T-cell (primary cell): ENCODE measurements at regions not wholly inside any gene's neighbourhood (a gene's known extent, or its start where the extent isn't known, plus 50 kb on each side); places are given as distances from the start of the nearest gene placed in this dataset.

ENCODE experiments used
- ATAC-seq, 4 experiments: fragments of 200-7000 bp in 3 of 4; fragments of 150-1000 bp in 1 of 4; cut with Tn5 transposase; replicated peaks in 1 of 4; 1 replicate in 3 of 4; 2 replicates in 1 of 4; pipeline ENCODE4 v1.10.0; 2021; ENCODE audit warnings: moderate library complexity in 3 of 4, mild to moderate bottlenecking in 2 of 4, moderate number of reproducible peaks in 1 of 4
- CTCF ChIA-PET, 2 donors: fragments of 300-600 bp; sonication (Branson Sonifier 250); formaldehyde crosslinking; loops; one replicate each; lab custom pipeline; 2022; ENCODE audit warnings: antibody characterized with exemption in 2 of 2; lab: Charles Lee
- POLR2A ChIA-PET, 2 donors: fragments of 300-600 bp; sonication (Branson Sonifier 250); formaldehyde crosslinking; loops; one replicate each; lab custom pipeline; 2022; ENCODE audit warnings: antibody characterized with exemption in 2 of 2; lab: Charles Lee
- DNase-seq, 35 experiments: peaks; one replicate each; pipeline versions ENCODE4 v3.0.0 to v3.0.0-alpha.2; 2013 to 2023
- H3K27ac ChIP-seq: one replicate; pipeline ENCODE4 v1.5.1; 2013; ENCODE audit warnings: low read length
- H3K27me3 ChIP-seq, 2 experiments: replicated peaks in 1 of 2; 1 replicate in 1 of 2; 2 replicates in 1 of 2; pipeline versions ENCODE4 v1.6.1 to v1.7.0; 2013; ENCODE audit warnings: low read length in 1 of 2, mixed read lengths in 1 of 2; ENCODE audit not compliant: control insufficient read depth in 2 of 2, insufficient read depth in 2 of 2; ENCODE audit errors: extremely low read depth in 1 of 2
- H3K36me3 ChIP-seq, 2 donors: 1 replicate in 1 of 2; 2 replicates in 1 of 2; pipeline versions ENCODE4 v1.6.1 to v1.7.0; 2013; ENCODE audit warnings: low read length in 1 of 2; ENCODE audit not compliant: control insufficient read depth in 2 of 2, insufficient read depth in 1 of 2; ENCODE audit errors: extremely low read depth in 1 of 2
- H3K4me1 ChIP-seq, 2 experiments: 1 replicate in 1 of 2; 2 replicates in 1 of 2; pipeline versions ENCODE4 v1.6.1 to v1.7.0; 2013; ENCODE audit warnings: low read length in 2 of 2, mixed read lengths in 1 of 2; ENCODE audit not compliant: insufficient read depth in 2 of 2, control insufficient read depth in 1 of 2; ENCODE audit errors: extremely low read depth in 1 of 2
- H3K4me3 ChIP-seq, 2 donors: 1 replicate in 1 of 2; 2 replicates in 1 of 2; pipeline versions ENCODE4 v1.5.1 to v1.7.0; 2013; ENCODE audit warnings: mild to moderate bottlenecking in 2 of 2, low read length in 1 of 2, moderate library complexity in 1 of 2; ENCODE audit not compliant: control insufficient read depth in 1 of 2; ENCODE audit errors: extremely low read depth in 1 of 2
- H3K9me3 ChIP-seq: 2 replicates; pipeline ENCODE4 v1.7.0; 2013
- H3K27ac Mint-ChIP-seq, 2 donors: one replicate each; pipeline ENCODE4 v1.8.0; 2020 to 2021; ENCODE audit warnings: mild to moderate bottlenecking in 2 of 2, mixed read lengths in 2 of 2
- H3K27me3 Mint-ChIP-seq, 2 donors: one replicate each; pipeline ENCODE4 v1.8.0; 2021 to 2022; ENCODE audit warnings: mixed read lengths in 2 of 2
- H3K36me3 Mint-ChIP-seq: one replicate; pipeline ENCODE4 v1.8.0; 2021; ENCODE audit warnings: mixed read lengths
- H3K4me1 Mint-ChIP-seq, 3 donors: one replicate each; pipeline ENCODE4 v1.8.0; 2020 to 2022; ENCODE audit warnings: mixed read lengths in 3 of 3, mild to moderate bottlenecking in 1 of 3
- H3K4me3 Mint-ChIP-seq, 3 donors: one replicate each; pipeline ENCODE4 v1.8.0; 2020 to 2022; ENCODE audit warnings: mild to moderate bottlenecking in 3 of 3, mixed read lengths in 3 of 3, moderate library complexity in 3 of 3
- H3K9me3 Mint-ChIP-seq, 3 donors: one replicate each; pipeline ENCODE4 v1.8.0; 2020 to 2022; ENCODE audit warnings: mixed read lengths in 3 of 3
- WGBS: methylation state at CpG from one replicate; pipeline ENCODE4 v1.1.5; 2013; ENCODE audit warnings: missing lambda C conversion rate; ENCODE audit not compliant: insufficient coverage; 5-methylcytosine and 5-hydroxymethylcytosine counted together

- Histone ChIP-seq H3K9me3 (no peaks in the 10 kb centered on the region), H3K4me1 (no peaks in the 10 kb centered on the region), H3K36me3 (no peaks in the 10 kb centered on the region), H3K27me3 (no peaks in the 10 kb centered on the region), H3K4me3 (no peak overlapping the region), H3K27ac (no peak overlapping the region)
- Mint-ChIP-seq H3K4me3 (no peak overlapping the region), H3K27ac (no peak overlapping the region), H3K9me3 (peaks cover 0 to 28% (median 6%) of the 10 kb centered on the region in 3 donors), H3K27me3 (no peaks in the 10 kb centered on the region), H3K4me1 (no peaks in the 10 kb centered on the region), H3K36me3 (no peaks in the 10 kb centered on the region)
- ChIA-PET POLR2A (no interaction called here), CTCF (no interaction called here)
- WGBS, result 91% methylated on average over 1 of the region's 1 CpG
- DNase-seq, result no peak
- ATAC-seq, result no peak
Measured at GRCh38 chr4:59612235-59612634, 1587.9 kb upstream of the ADGRL3 start.

- Histone ChIP-seq H3K27me3 (no peaks in the 10 kb centered on the region), H3K9me3 (no peaks in the 10 kb centered on the region), H3K4me1 (no peaks in the 10 kb centered on the region), H3K27ac (no peak overlapping the region), H3K36me3 (no peaks in the 10 kb centered on the region), H3K4me3 (no peak overlapping the region)
- Mint-ChIP-seq H3K9me3 (peaks cover 0 to 32% (median 14%) of the 10 kb centered on the region in 3 donors), H3K27ac (no peak overlapping the region), H3K4me3 (no peak overlapping the region), H3K4me1 (no peaks in the 10 kb centered on the region), H3K36me3 (no peaks in the 10 kb centered on the region), H3K27me3 (no peaks in the 10 kb centered on the region)
- ChIA-PET POLR2A (no interaction called here), CTCF (no interaction called here)
- DNase-seq (no peak), ATAC-seq (no peak)
Measured at GRCh38 chr4:59615316-59615715, 1584.8 kb upstream of the ADGRL3 start.

- Mint-ChIP-seq H3K27me3 (no peaks in the 10 kb centered on the region), H3K4me1 (no peaks in the 10 kb centered on the region), H3K9me3 (peaks cover 4 to 34% (median 11%) of the 10 kb centered on the region in 3 donors), H3K27ac (no peak overlapping the region), H3K36me3 (no peaks in the 10 kb centered on the region), H3K4me3 (no peak overlapping the region)
- CTCF ChIA-PET, result no interaction called here
- no peak overlapping the region for H3K4me3 ChIP-seq
- no peak overlapping the region for H3K27ac ChIP-seq
- no peaks in the 10 kb centered on the region for H3K27me3 ChIP-seq
- no peaks in the 10 kb centered on the region for H3K9me3 ChIP-seq
- DNase-seq (no peak), ATAC-seq (no peak)
- H3K4me1 ChIP-seq, result no peaks in the 10 kb centered on the region
- 89% methylated on average over 1 of the region's 1 CpG for WGBS
- no peaks in the 10 kb centered on the region for H3K36me3 ChIP-seq
- POLR2A ChIA-PET, result no interaction called here
Measured at GRCh38 chr4:59629348-59629747, 1570.8 kb upstream of the ADGRL3 start.

- WGBS, result no CpG with 5 or more reads among the region's 3 CpGs
- CTCF ChIA-PET, result no interaction called here
- DNase-seq (no peak), ATAC-seq (no peak)
- H3K27me3 ChIP-seq, result no peaks in the 10 kb centered on the region
- H3K9me3 ChIP-seq, result no peaks in the 10 kb centered on the region
- POLR2A ChIA-PET, result no interaction called here
- H3K27me3 Mint-ChIP-seq, result no peaks in the 10 kb centered on the region
- no peak overlapping the region for H3K4me3 ChIP-seq
- H3K27ac Mint-ChIP-seq, result no peak overlapping the region
- H3K4me1 Mint-ChIP-seq, result no peaks in the 10 kb centered on the region
- H3K4me1 ChIP-seq, result no peaks in the 10 kb centered on the region
- no peaks in the 10 kb centered on the region for H3K36me3 Mint-ChIP-seq
- no peaks in the 10 kb centered on the region for H3K36me3 ChIP-seq
- H3K27ac ChIP-seq, result no peak overlapping the region
- H3K9me3 Mint-ChIP-seq, result peaks cover 4 to 34% (median 10%) of the 10 kb centered on the region in 3 donors
- H3K4me3 Mint-ChIP-seq, result no peak overlapping the region
Measured at GRCh38 chr4:59630235-59630634, 1569.9 kb upstream of the ADGRL3 start.

- H3K9me3 Mint-ChIP-seq, result peaks cover 8 to 38% (median 10%) of the 10 kb centered on the region in 3 donors
- DNase-seq (no peak), ATAC-seq (no peak)
- H3K9me3 ChIP-seq, result no peaks in the 10 kb centered on the region
- no peaks in the 10 kb centered on the region for H3K27me3 Mint-ChIP-seq
- no peak overlapping the region for H3K27ac ChIP-seq
- H3K4me1 ChIP-seq, result no peaks in the 10 kb centered on the region
- H3K4me1 Mint-ChIP-seq, result no peaks in the 10 kb centered on the region
- H3K36me3 Mint-ChIP-seq, result no peaks in the 10 kb centered on the region
- H3K27ac Mint-ChIP-seq, result no peak overlapping the region
- ChIA-PET POLR2A (interaction anchor here in 1 of 2 donors (0.7 kb wide), 1 partner anchor 36 kb away, joined by 3 read pairs; no protein-coding TSS in a partner anchor), CTCF (no interaction called here)
- no peaks in the 10 kb centered on the region for H3K36me3 ChIP-seq
- no peak overlapping the region for H3K4me3 Mint-ChIP-seq
- H3K27me3 ChIP-seq, result no peaks in the 10 kb centered on the region
- H3K4me3 ChIP-seq, result no peak overlapping the region
Measured at GRCh38 chr4:59630922-59631321, 1569.2 kb upstream of the ADGRL3 start.

- Mint-ChIP-seq H3K9me3 (peaks cover 8 to 46% (median 23%) of the 10 kb centered on the region in 3 donors), H3K36me3 (no peaks in the 10 kb centered on the region), H3K4me3 (no peak overlapping the region), H3K27ac (no peak overlapping the region), H3K27me3 (no peaks in the 10 kb centered on the region), H3K4me1 (no peaks in the 10 kb centered on the region)
- DNase-seq, result no peak
- CTCF ChIA-PET, result interaction anchor here in 1 of 2 donors (0.5 kb wide), 1 partner anchor 19 kb away, joined by 4 read pairs; no protein-coding TSS in a partner anchor
- Histone ChIP-seq H3K27me3 (no peaks in the 10 kb centered on the region), H3K9me3 (peaks cover 2% of the 10 kb centered on the region), H3K36me3 (no peaks in the 10 kb centered on the region), H3K4me3 (no peak overlapping the region), H3K4me1 (no peaks in the 10 kb centered on the region), H3K27ac (no peak overlapping the region)
- no CpG with 5 or more reads among the region's 1 CpG for WGBS
- POLR2A ChIA-PET, result no interaction called here
- ATAC-seq, result no peak
Measured at GRCh38 chr4:59637596-59637995, 1562.5 kb upstream of the ADGRL3 start.

GRCh38 chr4:59643682-59644081 is 1556.4 kb upstream of the ADGRL3 start:
- ChIA-PET CTCF (no interaction called here), POLR2A (no interaction called here)
- no CpG with 5 or more reads among the region's 1 CpG for WGBS
- H3K9me3 ChIP-seq, result peaks cover 2% of the 10 kb centered on the region
- no peaks in the 10 kb centered on the region for H3K27me3 Mint-ChIP-seq
- DNase-seq, result no peak
- H3K4me1 Mint-ChIP-seq, result no peaks in the 10 kb centered on the region
- H3K27ac ChIP-seq, result no peak overlapping the region
- no peak overlapping the region for H3K4me3 ChIP-seq
- no peaks in the 10 kb centered on the region for H3K36me3 ChIP-seq
- H3K36me3 Mint-ChIP-seq, result no peaks in the 10 kb centered on the region
- no peak overlapping the region for H3K4me3 Mint-ChIP-seq
- no peak overlapping the region for H3K27ac Mint-ChIP-seq
- H3K27me3 ChIP-seq, result no peaks in the 10 kb centered on the region
- peaks cover 4 to 26% (median 7%) of the 10 kb centered on the region in 3 donors for H3K9me3 Mint-ChIP-seq
- H3K4me1 ChIP-seq, result no peaks in the 10 kb centered on the region
- no peak for ATAC-seq
